Panc1 (cell line): ENCODE measurements at regions not wholly inside any gene's neighbourhood (a gene's known extent, or its start where the extent isn't known, plus 50 kb on each side); places are given as distances from the start of the nearest gene placed in this dataset.

Experiments
- ATAC-seq: fragments of 200-7000 bp; cut with Tn5 transposase; 2 replicates; pipeline ENCODE4 v1.9.1; 2020; ENCODE audit warnings: mild to moderate bottlenecking, moderate library complexity
- BruUV-seq: library from RNA; stranded (reverse); fragments of 400-500 nt; replicated peaks from 2 replicates; lab custom pipeline; 2021; lab: Mats Ljungman, UMichigan
- CTCF ChIA-PET: fragments of 300-600 bp; sonication (Branson Sonifier 250); formaldehyde crosslinking; loops from one replicate; lab custom pipeline; 2022; ENCODE audit warnings: antibody characterized with exemption; lab: Charles Lee
- POLR2A ChIA-PET: fragments of 300-600 bp; sonication (Branson Sonifier 250); formaldehyde crosslinking; loops from one replicate; lab custom pipeline; 2022; ENCODE audit warnings: antibody characterized with exemption; lab: Charles Lee
- DNase-seq: peaks from one replicate; pipeline ENCODE4 v3.0.0-alpha.2; 2010; ENCODE audit warnings: low read depth, low spot score
- H3K27ac ChIP-seq: 2 replicates; pipeline ENCODE4 v1.5.1; 2011; ENCODE audit warnings: mild to moderate bottlenecking, low read length, inconsistent platforms
- H3K27me3 ChIP-seq: fragments of 200-500 bp; sonication (Bioruptor generic); 2 replicates; pipeline ENCODE4 v1.6.0; 2014; ENCODE audit warnings: low read length, inconsistent platforms; ENCODE audit not compliant: control insufficient read depth, insufficient read depth
- H3K36me3 ChIP-seq: fragments of 200-500 bp; sonication (Bioruptor generic); 2 replicates; pipeline ENCODE4 v1.5.1; 2014; ENCODE audit warnings: inconsistent platforms, mild to moderate bottlenecking, low read length, moderate library complexity; ENCODE audit not compliant: control insufficient read depth, insufficient read depth
- H3K4me1 ChIP-seq: 2 replicates; pipeline ENCODE4 v1.5.1; 2011; ENCODE audit warnings: inconsistent platforms, mild to moderate bottlenecking, low read length, moderate library complexity; ENCODE audit not compliant: control insufficient read depth, insufficient read depth
- H3K4me3 ChIP-seq, 2 experiments: 2 replicates each; pipeline ENCODE4 v1.5.1; 2011 to 2012; ENCODE audit warnings: low read depth in 2 of 2, low read length in 2 of 2, mild to moderate bottlenecking in 2 of 2, inconsistent platforms in 1 of 2, moderate library complexity in 1 of 2
- H3K9me3 ChIP-seq: fragments of 200-500 bp; sonication (Bioruptor generic); 2 replicates; pipeline ENCODE4 v1.5.1; 2014; ENCODE audit warnings: low read depth, mild to moderate bottlenecking, inconsistent platforms, low read length, moderate library complexity; ENCODE audit not compliant: control insufficient read depth, insufficient read depth
- CTCF ChIP-seq: fragments of 450-650 bp; IDR thresholded peaks from 2 replicates; pipeline ENCODE4 v1.5.1; 2017; ENCODE audit warnings: mild to moderate bottlenecking
- POLR2AphosphoS5 ChIP-seq: IDR thresholded peaks from 2 replicates; pipeline ENCODE4 v1.6.1; 2012; ENCODE audit warnings: mild to moderate bottlenecking, low read depth, low read length, moderate library complexity
- SIN3A ChIP-seq: IDR thresholded peaks from 2 replicates; pipeline ENCODE4 v1.6.1; 2012; ENCODE audit warnings: low read depth, mild to moderate bottlenecking, low read length, moderate library complexity, borderline replicate concordance; ENCODE audit not compliant: insufficient read depth
- TCF7L2 ChIP-seq: IDR thresholded peaks from 2 replicates; pipeline ENCODE4 v1.6.1; 2011; ENCODE audit warnings: mild to moderate bottlenecking, low read depth, low read length, inconsistent platforms
- in situ Hi-C: cut with HindIII; loops from 2 replicates; pipeline ENCODE4 v1.10.0; 2016; ENCODE audit warnings: low sequenced_read_pairs, low pct_unique_long_range_greater_than_20kb
- intact Hi-C: fragments of 100-400 bp; cut with micrococcal nuclease; formaldehyde crosslinking; loops from one replicate; pipeline ENCODE4 v1.10.0; 2022; ENCODE audit not compliant: unreplicated experiment
- TF ChIP-seq, protein P1 (sequence below), 2 experiments: IDR thresholded peaks; 2 replicates each; pipeline ENCODE4 v1.6.1; 2011 to 2012; ENCODE audit warnings: low read depth in 2 of 2, control low read depth in 1 of 2, low read length in 1 of 2, mild to moderate bottlenecking in 1 of 2, moderate library complexity in 1 of 2; ENCODE audit not compliant: insufficient read depth in 1 of 2

DNA sequence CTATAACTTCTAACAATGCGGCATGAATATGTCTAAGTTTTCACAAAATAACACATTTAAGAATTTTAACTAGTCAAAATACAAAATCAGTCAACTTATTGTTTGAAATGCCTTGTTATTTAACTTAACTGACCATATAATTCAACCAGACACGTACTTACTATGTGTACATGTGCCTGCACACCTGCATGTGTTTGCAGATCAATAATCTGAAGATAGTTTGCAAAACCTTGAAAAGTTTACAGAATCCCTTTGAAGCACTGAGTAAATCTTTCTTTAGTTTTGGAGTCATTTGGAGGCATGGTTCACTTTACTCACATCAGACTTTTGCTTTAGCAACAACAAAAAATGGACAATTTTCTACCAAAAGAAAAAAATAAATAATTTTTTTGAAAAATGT is 363.8 kb downstream of the PMP22 start:
- H3K36me3 ChIP-seq: no peaks in the 10 kb centered on the region
- in situ Hi-C loops: no loop called here
- DNase-seq: no peak
- H3K9me3 ChIP-seq: no peaks in the 10 kb centered on the region
- intact Hi-C loops: no loop called here
- no peaks in the 10 kb centered on the region for H3K27me3 ChIP-seq
- CTCF ChIA-PET: no interaction called here
- BruUV-seq: no TSS peak
- no peak overlapping the region for H3K4me3 ChIP-seq
- ATAC-seq: no peak
- no peaks in the 10 kb centered on the region for H3K4me1 ChIP-seq
- POLR2A ChIA-PET: no interaction called here
- no peak overlapping the region for H3K27ac ChIP-seq
- TF ChIP-seq, protein P1, sequence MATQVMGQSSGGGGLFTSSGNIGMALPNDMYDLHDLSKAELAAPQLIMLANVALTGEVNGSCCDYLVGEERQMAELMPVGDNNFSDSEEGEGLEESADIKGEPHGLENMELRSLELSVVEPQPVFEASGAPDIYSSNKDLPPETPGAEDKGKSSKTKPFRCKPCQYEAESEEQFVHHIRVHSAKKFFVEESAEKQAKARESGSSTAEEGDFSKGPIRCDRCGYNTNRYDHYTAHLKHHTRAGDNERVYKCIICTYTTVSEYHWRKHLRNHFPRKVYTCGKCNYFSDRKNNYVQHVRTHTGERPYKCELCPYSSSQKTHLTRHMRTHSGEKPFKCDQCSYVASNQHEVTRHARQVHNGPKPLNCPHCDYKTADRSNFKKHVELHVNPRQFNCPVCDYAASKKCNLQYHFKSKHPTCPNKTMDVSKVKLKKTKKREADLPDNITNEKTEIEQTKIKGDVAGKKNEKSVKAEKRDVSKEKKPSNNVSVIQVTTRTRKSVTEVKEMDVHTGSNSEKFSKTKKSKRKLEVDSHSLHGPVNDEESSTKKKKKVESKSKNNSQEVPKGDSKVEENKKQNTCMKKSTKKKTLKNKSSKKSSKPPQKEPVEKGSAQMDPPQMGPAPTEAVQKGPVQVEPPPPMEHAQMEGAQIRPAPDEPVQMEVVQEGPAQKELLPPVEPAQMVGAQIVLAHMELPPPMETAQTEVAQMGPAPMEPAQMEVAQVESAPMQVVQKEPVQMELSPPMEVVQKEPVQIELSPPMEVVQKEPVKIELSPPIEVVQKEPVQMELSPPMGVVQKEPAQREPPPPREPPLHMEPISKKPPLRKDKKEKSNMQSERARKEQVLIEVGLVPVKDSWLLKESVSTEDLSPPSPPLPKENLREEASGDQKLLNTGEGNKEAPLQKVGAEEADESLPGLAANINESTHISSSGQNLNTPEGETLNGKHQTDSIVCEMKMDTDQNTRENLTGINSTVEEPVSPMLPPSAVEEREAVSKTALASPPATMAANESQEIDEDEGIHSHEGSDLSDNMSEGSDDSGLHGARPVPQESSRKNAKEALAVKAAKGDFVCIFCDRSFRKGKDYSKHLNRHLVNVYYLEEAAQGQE (IDR thresholded peaks at IDR 0.05; ENCODE audit: insufficient read depth in 1 of 2, low read depth in 2 of 2, low read length in 1 of 2): no peak
- TF ChIP-seq CTCF: no peak
- TF ChIP-seq SIN3A: no peak
- no peak for TF ChIP-seq POLR2AphosphoS5
- no peak for TF ChIP-seq TCF7L2

DNA sequence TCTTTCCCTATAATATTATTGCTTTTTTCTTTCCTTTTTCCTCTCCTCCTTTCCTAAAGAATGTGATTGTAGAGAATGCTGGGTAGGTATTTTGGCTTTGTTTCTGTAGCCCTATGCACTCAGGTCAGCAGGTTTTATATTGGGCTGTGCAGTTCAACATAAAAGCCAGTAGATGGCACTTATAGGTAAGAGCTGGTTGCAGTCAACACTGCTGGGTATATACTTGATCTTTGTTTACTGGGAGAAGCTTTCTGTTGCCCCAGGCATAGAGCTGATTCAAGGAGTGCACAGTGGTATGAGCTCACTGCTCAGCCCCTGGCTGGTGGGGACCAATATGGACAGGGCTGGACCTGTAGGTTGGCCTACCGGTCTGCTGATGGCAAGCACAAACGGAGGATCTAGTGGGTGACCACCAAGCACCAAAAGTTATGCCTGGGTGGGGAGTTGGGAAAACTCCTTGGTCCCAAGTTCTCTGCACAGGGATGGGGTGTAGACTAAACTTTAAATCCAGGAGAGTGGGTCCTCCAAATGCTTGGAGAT is 378.9 kb downstream of the PMP22 start:
- Histone ChIP-seq H3K27me3 (no peaks in the 10 kb centered on the region), H3K27ac (no peak overlapping the region), H3K36me3 (no peaks in the 10 kb centered on the region), H3K4me1 (no peaks in the 10 kb centered on the region), H3K9me3 (no peaks in the 10 kb centered on the region), H3K4me3 (no peak overlapping the region)
- no TSS peak for BruUV-seq
- ChIA-PET CTCF (no interaction called here), POLR2A (no interaction called here)
- in situ Hi-C loops: no loop called here
- DNase-seq (no peak), ATAC-seq (no peak)
- no peak for TF ChIP-seq TCF7L2
- TF ChIP-seq CTCF: peak; percentile 30
- intact Hi-C loops: no loop called here
